ENCODE measurements at regions not wholly inside any gene's neighbourhood (a gene's known extent, or its start where the extent isn't known, plus 50 kb on each side); places are given as distances from the start of the nearest gene placed in this dataset.

GRCh38 chr10:91120348-91120747 lies 100.1 kb upstream of the PCGF5 start:
- Histone ChIP-seq H3K27ac (no peak overlapping the region), H3K27me3 (peaks cover 9% of the 10 kb centered on the region), H3K4me1 (ENCODE audit: insufficient read depth) (no peaks in the 10 kb centered on the region), H3K9me2 (replicated peaks; ENCODE audit: insufficient read depth) (no peaks in the 10 kb centered on the region), H3K36me3 (replicated peaks; ENCODE audit: insufficient read depth, low read depth) (no peaks in the 10 kb centered on the region), H3K9me3 (ENCODE audit: low read depth) (no peaks in the 10 kb centered on the region), H3K4me2 (no peak overlapping the region), H3K4me3 (no peak overlapping the region), H3K79me2 (no peaks in the 10 kb centered on the region), H4K20me1 (ENCODE audit: insufficient read depth, poor library complexity, severe bottlenecking) (no peaks in the 10 kb centered on the region), H2AFZ (no peak overlapping the region)
- no peak for TF ChIP-seq CTCF (IDR thresholded peaks at IDR 0.05; ENCODE audit: poor library complexity)
- TF ChIP-seq EZH2phosphoT487 (IDR thresholded peaks at IDR 0.05; ENCODE audit: low read depth, severe bottlenecking, unreplicated experiment) = no peak
- TF ChIP-seq EZH2 (IDR thresholded peaks at IDR 0.05; ENCODE audit: borderline replicate concordance) = no peak
- DNase-seq (ENCODE audit: low spot score) = no peak
- 69% methylated on average over 2 of the region's 2 CpGs for WGBS (ENCODE audit: low lambda C conversion rate, missing lambda C conversion rate)

- Histone ChIP-seq H3K4me2 (no peak overlapping the region), H3K27me3 (peaks cover 9% of the 10 kb centered on the region), H3K4me1 (ENCODE audit: insufficient read depth) (no peaks in the 10 kb centered on the region), H2AFZ (no peak overlapping the region), H3K4me3 (no peak overlapping the region), H3K9me3 (ENCODE audit: low read depth) (no peaks in the 10 kb centered on the region), H3K9me2 (replicated peaks; ENCODE audit: insufficient read depth) (no peaks in the 10 kb centered on the region), H3K27ac (no peak overlapping the region), H3K79me2 (no peaks in the 10 kb centered on the region), H4K20me1 (ENCODE audit: insufficient read depth, poor library complexity, severe bottlenecking) (no peaks in the 10 kb centered on the region), H3K36me3 (replicated peaks; ENCODE audit: insufficient read depth, low read depth) (no peaks in the 10 kb centered on the region)
- no peak for TF ChIP-seq CTCF (IDR thresholded peaks at IDR 0.05; ENCODE audit: poor library complexity)
- no peak for TF ChIP-seq EZH2 (IDR thresholded peaks at IDR 0.05; ENCODE audit: borderline replicate concordance)
- TF ChIP-seq EZH2phosphoT487 (IDR thresholded peaks at IDR 0.05; ENCODE audit: low read depth, severe bottlenecking, unreplicated experiment) = no peak
- 43% methylated on average over 5 of the region's 5 CpGs for WGBS (ENCODE audit: low lambda C conversion rate, missing lambda C conversion rate)
- DNase-seq (ENCODE audit: low spot score) = no peak
Measured at GRCh38 chr10:91123261-91123660, 97.2 kb upstream of the PCGF5 start.

- no peak overlapping the region for H3K4me3 ChIP-seq
- H3K4me1 ChIP-seq (ENCODE audit: insufficient read depth) = no peaks in the 10 kb centered on the region
- TF ChIP-seq EZH2phosphoT487 (IDR thresholded peaks at IDR 0.05; ENCODE audit: low read depth, severe bottlenecking, unreplicated experiment) (no peak), CTCF (IDR thresholded peaks at IDR 0.05; ENCODE audit: poor library complexity) (no peak), EZH2 (IDR thresholded peaks at IDR 0.05; ENCODE audit: borderline replicate concordance) (no peak)
- H3K79me2 ChIP-seq = no peaks in the 10 kb centered on the region
- no peaks in the 10 kb centered on the region for H3K9me3 ChIP-seq (ENCODE audit: low read depth)
- WGBS (ENCODE audit: low lambda C conversion rate, missing lambda C conversion rate) = 30% methylated on average over 2 of the region's 2 CpGs
- no peak overlapping the region for H3K4me2 ChIP-seq
- DNase-seq (ENCODE audit: low spot score) = no peak
- H3K9me2 ChIP-seq (replicated peaks; ENCODE audit: insufficient read depth) = no peaks in the 10 kb centered on the region
- no peaks in the 10 kb centered on the region for H4K20me1 ChIP-seq (ENCODE audit: insufficient read depth, poor library complexity, severe bottlenecking)
- H3K27me3 ChIP-seq = peaks cover 9% of the 10 kb centered on the region
- no peak overlapping the region for H2AFZ ChIP-seq
- H3K36me3 ChIP-seq (replicated peaks; ENCODE audit: insufficient read depth, low read depth) = no peaks in the 10 kb centered on the region
- no peak overlapping the region for H3K27ac ChIP-seq
Measured at GRCh38 chr10:91124016-91124415, 96.4 kb upstream of the PCGF5 start.

- Histone ChIP-seq H3K4me1 (ENCODE audit: insufficient read depth) (no peaks in the 10 kb centered on the region), H3K79me2 (no peaks in the 10 kb centered on the region), H3K9me2 (replicated peaks; ENCODE audit: insufficient read depth) (no peaks in the 10 kb centered on the region), H3K27me3 (peaks cover 9% of the 10 kb centered on the region), H3K36me3 (replicated peaks; ENCODE audit: insufficient read depth, low read depth) (no peaks in the 10 kb centered on the region), H4K20me1 (ENCODE audit: insufficient read depth, poor library complexity, severe bottlenecking) (no peaks in the 10 kb centered on the region), H3K9me3 (ENCODE audit: low read depth) (no peaks in the 10 kb centered on the region), H2AFZ (no peak overlapping the region), H3K4me2 (no peak overlapping the region), H3K27ac (no peak overlapping the region), H3K4me3 (no peak overlapping the region)
- no peak for TF ChIP-seq EZH2 (IDR thresholded peaks at IDR 0.05; ENCODE audit: borderline replicate concordance)
- no peak for TF ChIP-seq CTCF (IDR thresholded peaks at IDR 0.05; ENCODE audit: poor library complexity)
- TF ChIP-seq EZH2phosphoT487 (IDR thresholded peaks at IDR 0.05; ENCODE audit: low read depth, severe bottlenecking, unreplicated experiment) = no peak
- DNase-seq (ENCODE audit: low spot score) = no peak
- 93% methylated on average over 2 of the region's 2 CpGs for WGBS (ENCODE audit: low lambda C conversion rate, missing lambda C conversion rate)
Measured at GRCh38 chr10:91126471-91126870, 94.0 kb upstream of the PCGF5 start.

All from hepatocyte (in vitro differentiated cells).